ENCODE measurements at regions not wholly inside any gene's neighbourhood (a gene's known extent, or its start where the extent isn't known, plus 50 kb on each side); places are given as distances from the start of the nearest gene placed in this dataset.

GRCh38 chr5:87007737-87008136, 259.9 kb upstream of the RASA1 start:
- Histone ChIP-seq H3K4me3 (ENCODE audit: control extremely low read depth in 1 of 5, extremely low read depth in 1 of 5, insufficient read depth in 1 of 5, low read depth in 2 of 5, low read length in 4 of 5) (no peak overlapping the region), H3K4me2 (replicated peaks; ENCODE audit: low read depth, low read length, poor library complexity, severe bottlenecking) (no peak overlapping the region), H3K79me2 (ENCODE audit: control insufficient read depth, insufficient read depth, low read length) (no peaks in the 10 kb centered on the region), H3K9ac (ENCODE audit: low read length) (no peak overlapping the region), H3K36me3 (replicated peaks in 1 of 2; ENCODE audit: control extremely low read depth in 1 of 2, control insufficient read depth in 1 of 2, extremely low read depth in 1 of 2, insufficient read depth in 2 of 2, low read length in 1 of 2) (no peaks in the 10 kb centered on the region), H3K4me1 (ENCODE audit: control insufficient read depth in 2 of 2, insufficient read depth in 2 of 2, low read length in 2 of 2) (no peaks in the 10 kb centered on the region), H3K27ac (ENCODE audit: low read length in 2 of 2) (no peak overlapping the region), H4K20me1 (ENCODE audit: control insufficient read depth, insufficient read depth, low read length, poor library complexity, severe bottlenecking) (no peaks in the 10 kb centered on the region), H3K9me3 (ENCODE audit: control extremely low read depth in 1 of 3, control insufficient read depth in 2 of 3, insufficient read depth in 1 of 3, low read length in 2 of 3) (no peaks in the 10 kb centered on the region), H3K27me3 (replicated peaks in 1 of 4; ENCODE audit: control extremely low read depth in 1 of 4, control insufficient read depth in 3 of 4, insufficient read depth in 4 of 4, low read length in 3 of 4) (no peaks in the 10 kb centered on the region), H2AFZ (ENCODE audit: insufficient read depth, low read depth, low read length, poor library complexity, severe bottlenecking) (no peak overlapping the region)
- H3K4me1 Mint-ChIP-seq = no peaks in the 10 kb centered on the region
- TF ChIP-seq, protein P1, sequence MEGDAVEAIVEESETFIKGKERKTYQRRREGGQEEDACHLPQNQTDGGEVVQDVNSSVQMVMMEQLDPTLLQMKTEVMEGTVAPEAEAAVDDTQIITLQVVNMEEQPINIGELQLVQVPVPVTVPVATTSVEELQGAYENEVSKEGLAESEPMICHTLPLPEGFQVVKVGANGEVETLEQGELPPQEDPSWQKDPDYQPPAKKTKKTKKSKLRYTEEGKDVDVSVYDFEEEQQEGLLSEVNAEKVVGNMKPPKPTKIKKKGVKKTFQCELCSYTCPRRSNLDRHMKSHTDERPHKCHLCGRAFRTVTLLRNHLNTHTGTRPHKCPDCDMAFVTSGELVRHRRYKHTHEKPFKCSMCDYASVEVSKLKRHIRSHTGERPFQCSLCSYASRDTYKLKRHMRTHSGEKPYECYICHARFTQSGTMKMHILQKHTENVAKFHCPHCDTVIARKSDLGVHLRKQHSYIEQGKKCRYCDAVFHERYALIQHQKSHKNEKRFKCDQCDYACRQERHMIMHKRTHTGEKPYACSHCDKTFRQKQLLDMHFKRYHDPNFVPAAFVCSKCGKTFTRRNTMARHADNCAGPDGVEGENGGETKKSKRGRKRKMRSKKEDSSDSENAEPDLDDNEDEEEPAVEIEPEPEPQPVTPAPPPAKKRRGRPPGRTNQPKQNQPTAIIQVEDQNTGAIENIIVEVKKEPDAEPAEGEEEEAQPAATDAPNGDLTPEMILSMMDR (IDR thresholded peaks at IDR 0.05) = no peak
- no peak for TF ChIP-seq EZH2 (IDR thresholded peaks at IDR 0.05; ENCODE audit: borderline replicate concordance, insufficient read depth, low read depth, low read length, poor library complexity, severe bottlenecking)
- ChIA-PET POLR2A (no interaction called here), CTCF (no interaction called here)
- no peak overlapping the region for H3K27ac Mint-ChIP-seq
- peaks cover 5% of the 10 kb centered on the region for H3K27me3 Mint-ChIP-seq
- DNase-seq (no peak), ATAC-seq (ENCODE audit: low read depth) (no peak)
- intact Hi-C loops (cut with micrococcal nuclease) = no loop called here
- H3K9me3 Mint-ChIP-seq (ENCODE audit: insufficient read depth) = no peaks in the 10 kb centered on the region
- H3K4me3 Mint-ChIP-seq = no peak overlapping the region

DNA sequence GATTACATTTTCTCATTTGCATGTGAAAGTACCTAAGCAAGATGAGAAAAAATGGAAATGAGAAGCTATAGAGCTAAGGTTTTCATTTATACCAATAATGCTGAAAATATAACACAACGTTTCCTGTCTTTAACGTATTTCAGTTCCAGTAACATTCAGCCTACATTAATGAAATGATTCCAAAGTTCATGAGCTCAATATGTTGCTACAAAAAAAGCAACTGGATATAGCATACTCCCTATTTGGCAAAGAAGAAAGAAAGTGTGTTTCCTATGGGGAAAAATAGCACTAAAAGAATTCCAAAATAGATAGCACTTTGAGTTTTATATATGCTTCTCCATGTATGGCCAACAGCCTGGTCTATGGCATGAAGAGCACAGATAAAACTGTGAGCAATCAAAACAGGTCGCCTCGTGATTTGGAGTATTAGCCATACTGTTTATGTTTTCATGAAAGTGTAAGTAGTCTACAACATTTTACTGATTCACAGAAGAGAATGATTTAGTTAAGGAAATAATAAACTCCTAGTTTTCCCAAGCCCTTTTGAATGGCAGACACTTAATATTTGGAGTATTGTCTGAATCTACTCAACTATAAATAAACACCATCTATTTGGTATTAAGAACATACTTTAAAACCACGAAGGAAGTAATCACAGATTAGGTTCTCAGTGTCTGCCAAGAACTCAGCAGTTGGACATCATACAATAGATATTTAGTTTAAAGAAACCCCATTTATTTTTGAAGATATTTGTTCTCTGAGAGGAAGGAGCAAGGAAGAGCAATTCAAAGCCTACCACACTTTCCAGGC, 258.7 kb upstream of the RASA1 start:
- WGBS (ENCODE audit: insufficient coverage) = 70% methylated on average over 2 of the region's 5 CpGs

More for the DNA sequence above, 258.7 kb upstream of the RASA1 start:
- Histone ChIP-seq H3K27me3 (replicated peaks in 1 of 4; ENCODE audit: control extremely low read depth in 1 of 4, control insufficient read depth in 3 of 4, insufficient read depth in 4 of 4, low read length in 3 of 4) (no peaks in the 10 kb centered on the region), H3K79me2 (ENCODE audit: control insufficient read depth, insufficient read depth, low read length) (no peaks in the 10 kb centered on the region), H3K4me2 (replicated peaks; ENCODE audit: low read depth, low read length, poor library complexity, severe bottlenecking) (no peak overlapping the region), H3K4me3 (ENCODE audit: control extremely low read depth in 1 of 5, extremely low read depth in 1 of 5, insufficient read depth in 1 of 5, low read depth in 2 of 5, low read length in 4 of 5) (no peak overlapping the region), H3K9me3 (ENCODE audit: control extremely low read depth in 1 of 3, control insufficient read depth in 2 of 3, insufficient read depth in 1 of 3, low read length in 2 of 3) (no peaks in the 10 kb centered on the region), H3K9ac (ENCODE audit: low read length) (no peak overlapping the region), H3K27ac (ENCODE audit: low read length in 2 of 2) (no peak overlapping the region), H3K36me3 (replicated peaks in 1 of 2; ENCODE audit: control extremely low read depth in 1 of 2, control insufficient read depth in 1 of 2, extremely low read depth in 1 of 2, insufficient read depth in 2 of 2, low read length in 1 of 2) (no peaks in the 10 kb centered on the region), H4K20me1 (ENCODE audit: control insufficient read depth, insufficient read depth, low read length, poor library complexity, severe bottlenecking) (no peaks in the 10 kb centered on the region), H3K4me1 (ENCODE audit: control insufficient read depth in 2 of 2, insufficient read depth in 2 of 2, low read length in 2 of 2) (no peaks in the 10 kb centered on the region), H2AFZ (ENCODE audit: insufficient read depth, low read depth, low read length, poor library complexity, severe bottlenecking) (no peak overlapping the region)
- Mint-ChIP-seq H3K4me1 (no peaks in the 10 kb centered on the region), H3K4me3 (no peak overlapping the region), H3K27me3 (no peaks in the 10 kb centered on the region), H3K27ac (no peak overlapping the region), H3K9me3 (ENCODE audit: insufficient read depth) (no peaks in the 10 kb centered on the region)
- POLR2A ChIA-PET = no interaction called here
- TF ChIP-seq, protein P1 (IDR thresholded peaks at IDR 0.05) = no peak
- no peak for TF ChIP-seq EZH2 (IDR thresholded peaks at IDR 0.05; ENCODE audit: borderline replicate concordance, insufficient read depth, low read depth, low read length, poor library complexity, severe bottlenecking)
- DNase-seq (no peak), ATAC-seq (ENCODE audit: low read depth) (no peak)
- CTCF ChIA-PET = interaction anchor here (1.5 kb wide), 1 partner anchor 9 kb away, joined by 3 read pairs; no protein-coding TSS in a partner anchor
- intact Hi-C loops (cut with micrococcal nuclease) = no loop called here

All from B cell (primary cell).